ENCODE measurements at regions not wholly inside any gene's neighbourhood (a gene's known extent, or its start where the extent isn't known, plus 50 kb on each side); places are given as distances from the start of the nearest gene placed in this dataset.

GRCh38 chr16:17901309-17901708 is 430.5 kb upstream of the XYLT1 start:
- H3K4me1 ChIP-seq, result no peaks in the 10 kb centered on the region
- no peak for TF ChIP-seq CTCF (IDR thresholded peaks at IDR 0.05; ENCODE audit: low read depth, low read length)
- no peak for DNase-seq
- H3K4me3 ChIP-seq (ENCODE audit: low read depth, low read length), result no peak overlapping the region
- no peaks in the 10 kb centered on the region for H3K36me3 ChIP-seq
- no peaks in the 10 kb centered on the region for H3K9me3 ChIP-seq
- H3K27me3 ChIP-seq, result no peaks in the 10 kb centered on the region

GRCh38 chr16:17899141-17899540 is 428.4 kb upstream of the XYLT1 start:
- DNase-seq, result no peak
- H3K9me3 ChIP-seq, result no peaks in the 10 kb centered on the region
- TF ChIP-seq CTCF (IDR thresholded peaks at IDR 0.05; ENCODE audit: low read depth, low read length), result no peak
- no peaks in the 10 kb centered on the region for H3K4me1 ChIP-seq
- H3K4me3 ChIP-seq (ENCODE audit: low read depth, low read length), result no peak overlapping the region
- no peaks in the 10 kb centered on the region for H3K27me3 ChIP-seq
- H3K36me3 ChIP-seq, result no peaks in the 10 kb centered on the region

GRCh38 chr16:17887963-17888362 is 417.2 kb upstream of the XYLT1 start:
- Histone ChIP-seq H3K4me1 (no peaks in the 10 kb centered on the region), H3K4me3 (ENCODE audit: low read depth, low read length) (no peak overlapping the region), H3K27me3 (no peaks in the 10 kb centered on the region), H3K9me3 (no peaks in the 10 kb centered on the region), H3K36me3 (no peaks in the 10 kb centered on the region)
- TF ChIP-seq CTCF (IDR thresholded peaks at IDR 0.05; ENCODE audit: low read depth, low read length), result no peak
- DNase-seq, result no peak

- Histone ChIP-seq H3K4me3 (ENCODE audit: low read depth, low read length) (no peak overlapping the region), H3K27me3 (no peaks in the 10 kb centered on the region), H3K4me1 (no peaks in the 10 kb centered on the region), H3K36me3 (no peaks in the 10 kb centered on the region), H3K9me3 (no peaks in the 10 kb centered on the region)
- no peak for TF ChIP-seq CTCF (IDR thresholded peaks at IDR 0.05; ENCODE audit: low read depth, low read length)
- no peak for DNase-seq
These were observed 415.0 kb upstream of the XYLT1 start for GRCh38 chr16:17885659-17886207.

GRCh38 chr16:17877821-17878360 is 407.1 kb upstream of the XYLT1 start:
- no peak for TF ChIP-seq CTCF (IDR thresholded peaks at IDR 0.05; ENCODE audit: low read depth, low read length)
- Histone ChIP-seq H3K9me3 (no peaks in the 10 kb centered on the region), H3K4me3 (ENCODE audit: low read depth, low read length) (no peak overlapping the region), H3K27me3 (no peaks in the 10 kb centered on the region), H3K4me1 (no peaks in the 10 kb centered on the region), H3K36me3 (no peaks in the 10 kb centered on the region)
- DNase-seq, result no peak

GRCh38 chr16:17866996-17867395 is 396.2 kb upstream of the XYLT1 start:
- DNase-seq, result no peak
- Histone ChIP-seq H3K4me1 (no peaks in the 10 kb centered on the region), H3K36me3 (no peaks in the 10 kb centered on the region), H3K4me3 (ENCODE audit: low read depth, low read length) (no peak overlapping the region), H3K9me3 (no peaks in the 10 kb centered on the region; the same call in 1 of the 2 replicates), H3K27me3 (no peaks in the 10 kb centered on the region)
- TF ChIP-seq CTCF (IDR thresholded peaks at IDR 0.05; ENCODE audit: low read depth, low read length), result no peak
